Neural cell (in vitro differentiated cells): ENCODE measurements at regions not wholly inside any gene's neighbourhood (a gene's known extent, or its start where the extent isn't known, plus 50 kb on each side); places are given as distances from the start of the nearest gene placed in this dataset.

Source experiments
- H2AFZ ChIP-seq: fragments of 200-600, 300-800 bp; sonication (generic), shearing (Covaris generic); 2 replicates; pipeline ENCODE4 v1.6.0; 2014; ENCODE audit warnings: low read depth, mild to moderate bottlenecking, antibody characterized with exemption, low read length, moderate library complexity
- H3F3A ChIP-seq: fragments of 200-600 bp; shearing (Covaris generic); 2 replicates; pipeline ENCODE4 v1.6.1; 2016; ENCODE audit warnings: mild to moderate bottlenecking, moderate library complexity, mixed read lengths, antibody characterized with exemption, low read length; ENCODE audit not compliant: insufficient read depth, poor library complexity, severe bottlenecking
- H3K27ac ChIP-seq: fragments of 200-600, 300-800 bp; sonication (generic), shearing (Covaris generic); 2 replicates; pipeline ENCODE4 v1.5.1; 2014; ENCODE audit warnings: mild to moderate bottlenecking, low read length, moderate library complexity
- H3K27me3 ChIP-seq: fragments of 300-800, 200-600 bp; sonication (generic), shearing (Covaris generic); 2 replicates; pipeline ENCODE4 v1.6.0; 2014; ENCODE audit warnings: mild to moderate bottlenecking, low read depth, low read length, moderate library complexity; ENCODE audit not compliant: insufficient read depth
- H3K36me3 ChIP-seq: fragments of 300-800, 200-600 bp; sonication (generic), shearing (Covaris generic); 2 replicates; pipeline ENCODE4 v1.5.1; 2014; ENCODE audit warnings: mild to moderate bottlenecking, antibody characterized with exemption, low read length, moderate library complexity; ENCODE audit not compliant: insufficient read depth
- H3K4me2 ChIP-seq: fragments of 300-800, 200-600 bp; sonication (generic), shearing (Covaris generic); 2 replicates; pipeline ENCODE4 v1.6.0; 2014; ENCODE audit warnings: mild to moderate bottlenecking, low read length
- H3K4me3 ChIP-seq: fragments of 300-800, 200-600 bp; sonication (generic), shearing (Covaris generic); 2 replicates; pipeline ENCODE4 v1.5.1; 2014; ENCODE audit warnings: mild to moderate bottlenecking, low read length, moderate library complexity
- H3K79me2 ChIP-seq: fragments of 200-600 bp; shearing (Covaris generic); replicated peaks from 2 replicates; pipeline ENCODE4 v1.6.0; 2014; ENCODE audit warnings: mild to moderate bottlenecking, low read length, moderate library complexity; ENCODE audit not compliant: insufficient read depth
- H3K9ac ChIP-seq: fragments of 300-800, 200-600 bp; sonication (generic), shearing (Covaris generic); 2 replicates; pipeline ENCODE4 v1.6.1; 2016; ENCODE audit warnings: mild to moderate bottlenecking, low read length, mixed read lengths
- H3K9me2 ChIP-seq: fragments of 200-600 bp; shearing (Covaris generic); 2 replicates; pipeline ENCODE4 v1.6.1; 2016; ENCODE audit warnings: mild to moderate bottlenecking, low read length, mixed read lengths; ENCODE audit not compliant: insufficient read depth
- H3K9me3 ChIP-seq: fragments of 200-600, 300-800 bp; sonication (generic), shearing (Covaris generic); 2 replicates; pipeline ENCODE4 v1.6.1; 2016; ENCODE audit warnings: mild to moderate bottlenecking, mixed run types, low read length, moderate library complexity, mixed read lengths
- H4K20me1 ChIP-seq: fragments of 200-600 bp; shearing (Covaris generic); 2 replicates; pipeline ENCODE4 v1.6.1; 2016; ENCODE audit warnings: mild to moderate bottlenecking, mixed run types; ENCODE audit not compliant: insufficient read depth
- CTCF ChIP-seq: fragments of 450-650 bp; IDR thresholded peaks from 2 replicates; pipeline ENCODE4 v1.5.1; 2014; ENCODE audit warnings: antibody characterized with exemption, mild to moderate bottlenecking, moderate library complexity; ENCODE audit not compliant: poor library complexity, severe bottlenecking
- EP300 ChIP-seq: fragments of 450-650 bp; conservative IDR thresholded peaks from 2 replicates; pipeline ENCODE4 v1.6.1; 2014; ENCODE audit warnings: antibody characterized with exemption, mild to moderate bottlenecking, moderate library complexity; ENCODE audit not compliant: poor library complexity, severe bottlenecking
- EZH2 ChIP-seq: fragments of 200-600, 300-800 bp; shearing (Covaris generic), sonication (generic); IDR thresholded peaks from 2 replicates; pipeline ENCODE4 v1.6.1; 2014; ENCODE audit warnings: antibody characterized with exemption, low read length, borderline replicate concordance, mild to moderate bottlenecking; ENCODE audit not compliant: insufficient read depth, poor library complexity, severe bottlenecking
- MXI1 ChIP-seq: fragments of 450-650 bp; conservative IDR thresholded peaks from 2 replicates; pipeline ENCODE4 v1.6.1; 2014; ENCODE audit warnings: antibody characterized with exemption, mild to moderate bottlenecking; ENCODE audit not compliant: poor library complexity, severe bottlenecking
- POLR2AphosphoS5 ChIP-seq: IDR thresholded peaks from 2 replicates; pipeline ENCODE4 v1.6.1; 2012
- RAD21 ChIP-seq: fragments of 450-650 bp; conservative IDR thresholded peaks from 2 replicates; pipeline ENCODE4 v1.6.1; 2014; ENCODE audit warnings: antibody characterized with exemption, mild to moderate bottlenecking, moderate library complexity
- REST ChIP-seq: IDR thresholded peaks from 2 replicates; pipeline ENCODE4 v1.6.1; 2012; ENCODE audit warnings: borderline replicate concordance
- SMC3 ChIP-seq: fragments of 450-650 bp; conservative IDR thresholded peaks from 2 replicates; pipeline ENCODE4 v1.6.1; 2014; ENCODE audit warnings: antibody characterized with exemption, mild to moderate bottlenecking, moderate library complexity; ENCODE audit not compliant: poor library complexity
- TAF1 ChIP-seq: IDR thresholded peaks from 2 replicates; pipeline ENCODE4 v1.6.1; 2012; ENCODE audit warnings: low read depth

GRCh38 chr3:146972726-146973125 lies 367.6 kb upstream of the PLSCR5 start:
- no peak overlapping the region for H2AFZ ChIP-seq
- H3K27ac ChIP-seq = no peak overlapping the region
- no peaks in the 10 kb centered on the region for H4K20me1 ChIP-seq
- H3K4me3 ChIP-seq = no peak overlapping the region
- no peak overlapping the region for H3K9ac ChIP-seq
- H3K9me3 ChIP-seq = no peaks in the 10 kb centered on the region
- H3K27me3 ChIP-seq = no peaks in the 10 kb centered on the region
- H3F3A ChIP-seq = no peaks in the 10 kb centered on the region
- no peaks in the 10 kb centered on the region for H3K36me3 ChIP-seq
- H3K4me2 ChIP-seq = no peak overlapping the region
- no peaks in the 10 kb centered on the region for H3K9me2 ChIP-seq
- no peaks in the 10 kb centered on the region for H3K79me2 ChIP-seq
- TF ChIP-seq SMC3 = no peak
- no peak for TF ChIP-seq CTCF
- no peak for TF ChIP-seq POLR2AphosphoS5
- TF ChIP-seq TAF1 = no peak
- no peak for TF ChIP-seq EZH2
- TF ChIP-seq REST = no peak
- no peak for TF ChIP-seq RAD21

GRCh38 chr3:146970236-146970635 lies 365.1 kb upstream of the PLSCR5 start:
- Histone ChIP-seq H3K36me3 (no peaks in the 10 kb centered on the region), H3K27ac (no peak overlapping the region), H3K79me2 (no peaks in the 10 kb centered on the region), H2AFZ (no peak overlapping the region), H3K9me2 (no peaks in the 10 kb centered on the region), H3K4me2 (no peak overlapping the region), H3K9ac (no peak overlapping the region), H3K9me3 (no peaks in the 10 kb centered on the region), H3K27me3 (no peaks in the 10 kb centered on the region), H3K4me3 (no peak overlapping the region), H3F3A (no peaks in the 10 kb centered on the region), H4K20me1 (no peaks in the 10 kb centered on the region)
- TF ChIP-seq EP300 (no peak), CTCF (no peak), RAD21 (no peak), SMC3 (no peak), EZH2 (no peak), POLR2AphosphoS5 (no peak), MXI1 (no peak), REST (no peak), TAF1 (no peak)
